ENCODE measurements at regions not wholly inside any gene's neighbourhood (a gene's known extent, or its start where the extent isn't known, plus 50 kb on each side); places are given as distances from the start of the nearest gene placed in this dataset.

- FAIRE-seq (no peak), DNase-seq (ENCODE audit: low read depth, low spot score) (no peak), ATAC-seq (peak; percentile 39)
- no TSS peak for BruUV-seq (replicated peaks)
- H3K9me3 ChIP-seq (replicated peaks; ENCODE audit: control insufficient read depth, insufficient read depth, low read length), result no peaks in the 10 kb centered on the region; the same call in 2 of the 3 replicates
- no peaks in the 10 kb centered on the region for H3K79me2 ChIP-seq (ENCODE audit: control insufficient read depth, insufficient read depth, low read length)
- POLR2A ChIA-PET, result no interaction called here
- intact Hi-C loops (cut with micrococcal nuclease; ENCODE audit: unreplicated experiment), result loop anchor here (10.0 kb wide), 1 partner anchor 166 kb away; the partner anchor contains the start of gene GADD45G
- in situ Hi-C loops (cut with MboI), result no loop called here
- no peak overlapping the region for H3K4me2 ChIP-seq (ENCODE audit: control insufficient read depth, insufficient read depth)
- no peaks in the 10 kb centered on the region for H3K27me3 ChIP-seq (replicated peaks in 1 of 2; ENCODE audit: control insufficient read depth in 2 of 2, insufficient read depth in 2 of 2, low read length in 1 of 2)
- H4K20me1 ChIP-seq (ENCODE audit: control insufficient read depth, insufficient read depth), result no peaks in the 10 kb centered on the region
- no peak overlapping the region for H2AFZ ChIP-seq (ENCODE audit: control insufficient read depth, low read depth, low read length)
- H3K9ac ChIP-seq (ENCODE audit: control insufficient read depth, insufficient read depth, low read length), result no peak overlapping the region
- 56% methylated on average over 8 of the region's 8 CpGs for WGBS (ENCODE audit: insufficient coverage, insufficient replicate concordance, low lambda C conversion rate, missing lambda C conversion rate)
- TF ChIP-seq SPI1 (IDR thresholded peaks at IDR 0.05; ENCODE audit: borderline replicate concordance, insufficient read depth, low read depth, low read length) (peak; percentile 76; the same call in 1 of the 2 replicates), DPF2 (IDR thresholded peaks at IDR 0.05) (peak; percentile 49; the same call in 1 of the 2 replicates), IKZF1 (conservative IDR thresholded peaks at IDR 0.05) (peak; percentile 47; the same call in 1 of the 2 replicates), IKZF2 (IDR thresholded peaks at IDR 0.05) (peak; percentile 16 to 41; a peak in 2 of 4 replicates), BMI1 (IDR thresholded peaks at IDR 0.05; ENCODE audit: borderline replicate concordance) (no peak)
- no peak overlapping the region for H3K4me3 ChIP-seq
- CTCF ChIA-PET, result no interaction called here
- SMC1A ChIA-PET (ENCODE audit: uncharacterized antibody, unreplicated experiment), result interaction anchor here (0.8 to 1.0 kb wide), 2 partner anchors 16 to 169 kb away, joined by 3 to 4 read pairs; no protein-coding TSS in a partner anchor
- no peak overlapping the region for H3K27ac ChIP-seq (ENCODE audit: control insufficient read depth, insufficient read depth)
- H3K36me3 ChIP-seq (ENCODE audit: control insufficient read depth in 2 of 2, insufficient read depth in 2 of 2, low read length in 1 of 2), result no peaks in the 10 kb centered on the region
- H3K4me1 ChIP-seq (ENCODE audit: control insufficient read depth, insufficient read depth, low read length), result no peaks in the 10 kb centered on the region
- RAD21 ChIA-PET (ENCODE audit: unreplicated experiment), result interaction anchor here (0.8 to 1.5 kb wide), 2 partner anchors 17 to 71 kb away, joined by 3 to 6 read pairs; no protein-coding TSS in a partner anchor
These were observed 165.8 kb downstream of the GADD45G start for GRCh38 chr9:89770531-89771174.

- RAD21 ChIA-PET (ENCODE audit: unreplicated experiment), result interaction anchor here (0.8 to 1.5 kb wide), 2 partner anchors 17 to 71 kb away, joined by 3 to 6 read pairs; no protein-coding TSS in a partner anchor
- intact Hi-C loops (cut with micrococcal nuclease; ENCODE audit: unreplicated experiment), result loop anchor here (10.0 kb wide), 1 partner anchor 166 kb away; the partner anchor contains the start of gene GADD45G
These were observed 166.4 kb downstream of the GADD45G start for GRCh38 chr9:89771205-89771604.

More at GRCh38 chr9:89771205-89771604, 166.4 kb downstream of the GADD45G start:
- Histone ChIP-seq H3K27me3 (replicated peaks in 1 of 2; ENCODE audit: control insufficient read depth in 2 of 2, insufficient read depth in 2 of 2, low read length in 1 of 2) (no peaks in the 10 kb centered on the region), H3K4me3 (no peak overlapping the region), H3K27ac (ENCODE audit: control insufficient read depth, insufficient read depth) (no peak overlapping the region), H4K20me1 (ENCODE audit: control insufficient read depth, insufficient read depth) (no peaks in the 10 kb centered on the region), H2AFZ (ENCODE audit: control insufficient read depth, low read depth, low read length) (no peak overlapping the region), H3K79me2 (ENCODE audit: control insufficient read depth, insufficient read depth, low read length) (no peaks in the 10 kb centered on the region), H3K9ac (ENCODE audit: control insufficient read depth, insufficient read depth, low read length) (no peak overlapping the region), H3K4me1 (ENCODE audit: control insufficient read depth, insufficient read depth, low read length) (no peaks in the 10 kb centered on the region), H3K36me3 (ENCODE audit: control insufficient read depth in 2 of 2, insufficient read depth in 2 of 2, low read length in 1 of 2) (no peaks in the 10 kb centered on the region), H3K4me2 (ENCODE audit: control insufficient read depth, insufficient read depth) (no peak overlapping the region), H3K9me3 (replicated peaks; ENCODE audit: control insufficient read depth, insufficient read depth, low read length) (no peaks in the 10 kb centered on the region; the same call in 2 of the 3 replicates)
- ChIA-PET POLR2A (no interaction called here), SMC1A (ENCODE audit: uncharacterized antibody, unreplicated experiment) (interaction anchor here (0.8 to 1.0 kb wide), 2 partner anchors 15 to 170 kb away, joined by 3 to 4 read pairs; no protein-coding TSS in a partner anchor), CTCF (no interaction called here)
- no peak for TF ChIP-seq MEF2B (IDR thresholded peaks at IDR 0.05; ENCODE audit: partially characterized antibody, poor library complexity, severe bottlenecking)
- TF ChIP-seq E2F4 (IDR thresholded peaks at IDR 0.05; ENCODE audit: low read depth, low read length), result no peak
- no peak for TF ChIP-seq ATF7 (IDR thresholded peaks at IDR 0.05; ENCODE audit: low read depth)
- TF ChIP-seq MLLT1 (IDR thresholded peaks at IDR 0.05), result no peak
- TF ChIP-seq FOXM1 (IDR thresholded peaks at IDR 0.05; ENCODE audit: low read depth, low read length), result no peak
- no peak for TF ChIP-seq ZNF622 (IDR thresholded peaks at IDR 0.05)
- no peak for TF ChIP-seq STAT3 (IDR thresholded peaks at IDR 0.05; ENCODE audit: low read depth, low read length)
- no peak for TF ChIP-seq NFYA (IDR thresholded peaks at IDR 0.05; ENCODE audit: borderline replicate concordance, low read depth, low read length)
- TF ChIP-seq SMC3 (IDR thresholded peaks at IDR 0.05; ENCODE audit: borderline replicate concordance, low read length), result no peak
- TF ChIP-seq ZZZ3 (IDR thresholded peaks at IDR 0.05; ENCODE audit: control insufficient read depth, insufficient read length, low read depth), result no peak
- ATAC-seq, result no peak
- no peak for DNase-seq (ENCODE audit: low read depth, low spot score)
- 43% methylated on average over 4 of the region's 4 CpGs for WGBS (ENCODE audit: insufficient coverage, insufficient replicate concordance, low lambda C conversion rate, missing lambda C conversion rate)
- no peak for FAIRE-seq
- BruUV-seq (replicated peaks), result no TSS peak
- in situ Hi-C loops (cut with MboI), result no loop called here
